ENCODE measurements at regions not wholly inside any gene's neighbourhood (a gene's known extent, or its start where the extent isn't known, plus 50 kb on each side); places are given as distances from the start of the nearest gene placed in this dataset.

DNA sequence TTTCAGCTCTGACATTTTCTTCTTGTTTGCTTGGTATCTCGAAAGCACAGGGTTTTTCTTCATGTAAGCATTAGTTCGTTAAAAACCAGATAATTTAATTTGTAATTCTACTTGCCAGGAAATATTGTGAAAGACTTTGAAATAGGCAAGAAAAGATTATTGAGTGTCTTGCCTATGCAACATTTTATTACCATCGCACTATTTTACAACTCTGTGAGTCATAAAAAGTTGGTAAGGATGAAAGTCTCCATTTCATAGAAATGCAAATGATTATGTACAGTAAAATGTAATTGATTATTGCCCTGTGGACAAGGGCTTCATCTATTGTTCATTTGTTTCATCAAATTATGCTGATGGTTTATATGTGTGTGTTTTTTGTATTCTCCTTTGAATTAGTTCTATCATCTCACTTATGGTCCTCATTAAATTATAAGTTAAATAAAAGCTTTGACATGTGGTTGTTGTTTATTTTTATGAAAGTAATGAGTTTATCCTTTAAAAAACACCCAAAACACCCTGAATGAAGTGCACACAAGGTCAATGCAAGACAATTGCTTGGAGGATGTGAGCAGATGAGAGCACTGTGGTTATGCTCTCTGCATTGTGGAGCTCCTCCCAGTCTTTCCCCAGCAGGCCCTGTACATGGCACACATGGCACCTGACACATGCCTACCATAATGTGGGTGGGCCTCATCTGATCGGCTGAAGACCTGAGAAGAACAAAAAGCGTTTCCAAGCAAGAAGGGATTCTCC is 230.8 kb downstream of the CXCL12 start:
- no peak for TF ChIP-seq POLR2AphosphoS5 (IDR thresholded peaks at IDR 0.05)
- TF ChIP-seq, protein P1, sequence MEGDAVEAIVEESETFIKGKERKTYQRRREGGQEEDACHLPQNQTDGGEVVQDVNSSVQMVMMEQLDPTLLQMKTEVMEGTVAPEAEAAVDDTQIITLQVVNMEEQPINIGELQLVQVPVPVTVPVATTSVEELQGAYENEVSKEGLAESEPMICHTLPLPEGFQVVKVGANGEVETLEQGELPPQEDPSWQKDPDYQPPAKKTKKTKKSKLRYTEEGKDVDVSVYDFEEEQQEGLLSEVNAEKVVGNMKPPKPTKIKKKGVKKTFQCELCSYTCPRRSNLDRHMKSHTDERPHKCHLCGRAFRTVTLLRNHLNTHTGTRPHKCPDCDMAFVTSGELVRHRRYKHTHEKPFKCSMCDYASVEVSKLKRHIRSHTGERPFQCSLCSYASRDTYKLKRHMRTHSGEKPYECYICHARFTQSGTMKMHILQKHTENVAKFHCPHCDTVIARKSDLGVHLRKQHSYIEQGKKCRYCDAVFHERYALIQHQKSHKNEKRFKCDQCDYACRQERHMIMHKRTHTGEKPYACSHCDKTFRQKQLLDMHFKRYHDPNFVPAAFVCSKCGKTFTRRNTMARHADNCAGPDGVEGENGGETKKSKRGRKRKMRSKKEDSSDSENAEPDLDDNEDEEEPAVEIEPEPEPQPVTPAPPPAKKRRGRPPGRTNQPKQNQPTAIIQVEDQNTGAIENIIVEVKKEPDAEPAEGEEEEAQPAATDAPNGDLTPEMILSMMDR (IDR thresholded peaks at IDR 0.05 in 8 of 11, conservative IDR thresholded peaks at IDR 0.05 in 3 of 11) = no peak
